ENCODE measurements at regions not wholly inside any gene's neighbourhood (a gene's known extent, or its start where the extent isn't known, plus 50 kb on each side); places are given as distances from the start of the nearest gene placed in this dataset.

DNA sequence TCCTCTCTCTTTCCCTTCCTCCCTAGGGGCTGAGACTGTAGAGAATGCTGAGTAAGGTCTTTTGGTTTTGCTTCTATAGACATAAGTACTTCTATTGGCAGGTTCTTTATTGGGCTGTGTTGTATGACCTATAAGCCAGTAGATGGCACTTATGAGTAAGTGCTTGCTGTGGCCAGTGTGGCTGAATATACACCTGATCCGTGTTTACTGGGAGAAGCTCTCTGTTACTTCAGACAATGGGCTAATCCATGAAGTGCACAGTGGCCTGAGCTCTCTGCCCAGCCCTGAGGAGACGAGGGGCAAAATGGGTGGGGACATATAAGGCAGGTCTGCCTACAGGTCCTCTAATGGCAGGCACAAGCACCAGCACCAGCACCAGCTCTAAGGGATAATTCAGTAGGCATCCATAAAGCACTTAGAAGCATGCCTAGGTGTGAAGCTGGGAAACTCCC lies 610.3 kb downstream of the RNF144B start:
- H3K4me2 ChIP-seq (ENCODE audit: insufficient read depth, low read length): no peak overlapping the region
- TF ChIP-seq, protein P1, sequence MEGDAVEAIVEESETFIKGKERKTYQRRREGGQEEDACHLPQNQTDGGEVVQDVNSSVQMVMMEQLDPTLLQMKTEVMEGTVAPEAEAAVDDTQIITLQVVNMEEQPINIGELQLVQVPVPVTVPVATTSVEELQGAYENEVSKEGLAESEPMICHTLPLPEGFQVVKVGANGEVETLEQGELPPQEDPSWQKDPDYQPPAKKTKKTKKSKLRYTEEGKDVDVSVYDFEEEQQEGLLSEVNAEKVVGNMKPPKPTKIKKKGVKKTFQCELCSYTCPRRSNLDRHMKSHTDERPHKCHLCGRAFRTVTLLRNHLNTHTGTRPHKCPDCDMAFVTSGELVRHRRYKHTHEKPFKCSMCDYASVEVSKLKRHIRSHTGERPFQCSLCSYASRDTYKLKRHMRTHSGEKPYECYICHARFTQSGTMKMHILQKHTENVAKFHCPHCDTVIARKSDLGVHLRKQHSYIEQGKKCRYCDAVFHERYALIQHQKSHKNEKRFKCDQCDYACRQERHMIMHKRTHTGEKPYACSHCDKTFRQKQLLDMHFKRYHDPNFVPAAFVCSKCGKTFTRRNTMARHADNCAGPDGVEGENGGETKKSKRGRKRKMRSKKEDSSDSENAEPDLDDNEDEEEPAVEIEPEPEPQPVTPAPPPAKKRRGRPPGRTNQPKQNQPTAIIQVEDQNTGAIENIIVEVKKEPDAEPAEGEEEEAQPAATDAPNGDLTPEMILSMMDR (IDR thresholded peaks at IDR 0.05; ENCODE audit: borderline replicate concordance, extremely low read depth, low read length, poor library complexity, severe bottlenecking): peak; percentile 62
- no peak for TF ChIP-seq EZH2 (IDR thresholded peaks at IDR 0.05; ENCODE audit: borderline replicate concordance, low read depth, low read length, severe bottlenecking)
- DNase-seq (no peak), ATAC-seq (ENCODE audit: insufficient read depth, low read depth) (peak; percentile 76)
- H4K20me1 ChIP-seq (ENCODE audit: insufficient read depth, low read length): no peaks in the 10 kb centered on the region
- H3K4me1 ChIP-seq (ENCODE audit: insufficient read depth, low read length): no peaks in the 10 kb centered on the region
- H3K36me3 ChIP-seq (ENCODE audit: insufficient read depth, low read length): no peaks in the 10 kb centered on the region
- H3K4me3 ChIP-seq (ENCODE audit: low read depth in 1 of 2, low read length in 2 of 2): no peak overlapping the region
- no peak overlapping the region for H2AFZ ChIP-seq (ENCODE audit: low read depth, low read length)
- H3K9ac ChIP-seq (ENCODE audit: low read depth, low read length): no peak overlapping the region
- H3K79me2 ChIP-seq (ENCODE audit: insufficient read depth, low read length): no peaks in the 10 kb centered on the region
- H3K27ac ChIP-seq (ENCODE audit: low read length): no peak overlapping the region
- no peaks in the 10 kb centered on the region for H3K9me3 ChIP-seq (ENCODE audit: insufficient read depth, low read length, severe bottlenecking)
- H3K27me3 ChIP-seq (ENCODE audit: insufficient read depth, low read length, poor library complexity): no peaks in the 10 kb centered on the region

GRCh38 chr6:19002976-19003560 lies 615.9 kb downstream of the RNF144B start:
- no peaks in the 10 kb centered on the region for H3K9me3 ChIP-seq (ENCODE audit: insufficient read depth, low read length, severe bottlenecking)

DNA sequence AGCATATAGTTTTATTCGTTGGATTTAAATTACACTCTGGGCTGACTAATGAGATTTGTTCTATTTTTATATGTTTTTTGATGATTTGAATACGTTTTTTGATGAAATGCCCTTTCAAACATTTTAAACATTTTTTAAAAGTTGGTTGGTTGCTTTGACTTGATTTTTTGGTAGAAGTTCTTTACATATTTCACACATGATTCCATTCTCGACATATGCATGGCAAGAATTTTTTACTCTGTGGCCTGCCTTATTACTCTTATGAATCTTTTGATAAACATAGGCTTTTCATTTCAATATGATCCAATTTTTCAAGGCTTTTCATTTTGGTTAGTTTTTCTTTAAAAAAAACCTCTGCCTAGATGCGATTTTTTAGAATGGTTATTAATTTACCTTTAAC lies 617.0 kb downstream of the RNF144B start:
- Histone ChIP-seq H3K27me3 (ENCODE audit: insufficient read depth, low read length, poor library complexity) (no peaks in the 10 kb centered on the region), H2AFZ (ENCODE audit: low read depth, low read length) (no peak overlapping the region), H3K36me3 (ENCODE audit: insufficient read depth, low read length) (no peaks in the 10 kb centered on the region), H3K4me3 (ENCODE audit: low read depth in 1 of 2, low read length in 2 of 2) (no peak overlapping the region), H3K4me1 (ENCODE audit: insufficient read depth, low read length) (no peaks in the 10 kb centered on the region), H3K9me3 (ENCODE audit: insufficient read depth, low read length, severe bottlenecking) (no peaks in the 10 kb centered on the region), H4K20me1 (ENCODE audit: insufficient read depth, low read length) (no peaks in the 10 kb centered on the region), H3K27ac (ENCODE audit: low read length) (no peak overlapping the region), H3K4me2 (ENCODE audit: insufficient read depth, low read length) (no peak overlapping the region), H3K9ac (ENCODE audit: low read depth, low read length) (no peak overlapping the region), H3K79me2 (ENCODE audit: insufficient read depth, low read length) (no peaks in the 10 kb centered on the region)
- TF ChIP-seq, protein P1 (IDR thresholded peaks at IDR 0.05; ENCODE audit: borderline replicate concordance, extremely low read depth, low read length, poor library complexity, severe bottlenecking): no peak
- TF ChIP-seq EZH2 (IDR thresholded peaks at IDR 0.05; ENCODE audit: borderline replicate concordance, low read depth, low read length, severe bottlenecking): no peak
- no peak for DNase-seq
- ATAC-seq (ENCODE audit: insufficient read depth, low read depth): no peak

More at GRCh38 chr6:19002976-19003560, 615.9 kb downstream of the RNF144B start:
- DNase-seq: no peak
- Histone ChIP-seq H4K20me1 (ENCODE audit: insufficient read depth, low read length) (no peaks in the 10 kb centered on the region), H3K4me3 (ENCODE audit: low read depth in 1 of 2, low read length in 2 of 2) (no peak overlapping the region), H3K4me1 (ENCODE audit: insufficient read depth, low read length) (no peaks in the 10 kb centered on the region), H3K4me2 (ENCODE audit: insufficient read depth, low read length) (no peak overlapping the region), H2AFZ (ENCODE audit: low read depth, low read length) (no peak overlapping the region), H3K27ac (ENCODE audit: low read length) (no peak overlapping the region), H3K79me2 (ENCODE audit: insufficient read depth, low read length) (no peaks in the 10 kb centered on the region), H3K27me3 (ENCODE audit: insufficient read depth, low read length, poor library complexity) (no peaks in the 10 kb centered on the region), H3K36me3 (ENCODE audit: insufficient read depth, low read length) (no peaks in the 10 kb centered on the region), H3K9ac (ENCODE audit: low read depth, low read length) (no peak overlapping the region)
- TF ChIP-seq, protein P1 (IDR thresholded peaks at IDR 0.05; ENCODE audit: borderline replicate concordance, extremely low read depth, low read length, poor library complexity, severe bottlenecking): no peak
- TF ChIP-seq EZH2 (IDR thresholded peaks at IDR 0.05; ENCODE audit: borderline replicate concordance, low read depth, low read length, severe bottlenecking): no peak
- no peak for ATAC-seq (ENCODE audit: insufficient read depth, low read depth)
